Caco-2 (cell line): ENCODE measurements at regions not wholly inside any gene's neighbourhood (a gene's known extent, or its start where the extent isn't known, plus 50 kb on each side); places are given as distances from the start of the nearest gene placed in this dataset.

Source experiments
- BruUV-seq: library from RNA; stranded (reverse); fragments of 400-500 nt; replicated peaks from 2 replicates; lab custom pipeline; 2021; lab: Mats Ljungman, UMichigan
- CTCF ChIA-PET: fragments of 300-600 bp; sonication (Branson Sonifier 250); formaldehyde crosslinking; loops from one replicate; lab custom pipeline; 2022; ENCODE audit warnings: antibody characterized with exemption; lab: Charles Lee
- POLR2A ChIA-PET: fragments of 300-600 bp; sonication (Branson Sonifier 250); formaldehyde crosslinking; loops from one replicate; lab custom pipeline; 2022; ENCODE audit warnings: antibody characterized with exemption; lab: Charles Lee
- DNase-seq, 2 experiments: peaks; one replicate each; pipeline versions ENCODE4 v3.0.0 to v3.0.0-alpha.2; 2020 to 2022
- H3K27me3 ChIP-seq: replicated peaks from 2 replicates; pipeline ENCODE4 v1.6.0; 2011; ENCODE audit warnings: low read length; ENCODE audit not compliant: control insufficient read depth, insufficient read depth
- H3K36me3 ChIP-seq: 2 replicates; pipeline ENCODE4 v1.5.1; 2011; ENCODE audit warnings: low read length; ENCODE audit not compliant: control insufficient read depth, insufficient read depth
- H3K4me1 ChIP-seq: fragments of 250-450 bp; sonication (Bioruptor Pico); 2 replicates; pipeline ENCODE4 v1.5.1; 2020; ENCODE audit warnings: mild to moderate bottlenecking
- H3K4me3 ChIP-seq: 2 replicates; pipeline ENCODE4 v1.5.1; 2011; ENCODE audit warnings: low read depth, mild to moderate bottlenecking, control low read depth, low read length
- H3K9me3 ChIP-seq: fragments of 250-450 bp; sonication (Bioruptor Pico); 2 replicates; pipeline ENCODE4 v1.5.1; 2020; ENCODE audit warnings: mild to moderate bottlenecking, moderate library complexity
- H3K27ac Mint-ChIP-seq: one replicate; pipeline ENCODE4 v1.8.0; 2022; ENCODE audit warnings: mixed read lengths; ENCODE audit not compliant: unreplicated experiment
- H3K27me3 Mint-ChIP-seq: one replicate; pipeline ENCODE4 v1.8.0; 2022; ENCODE audit warnings: mixed read lengths; ENCODE audit not compliant: insufficient read depth, unreplicated experiment
- H3K36me3 Mint-ChIP-seq: one replicate; pipeline ENCODE4 v1.8.0; 2022; ENCODE audit warnings: mild to moderate bottlenecking, mixed read lengths; ENCODE audit not compliant: insufficient read depth, unreplicated experiment
- H3K4me1 Mint-ChIP-seq: one replicate; pipeline ENCODE4 v1.8.0; 2022; ENCODE audit warnings: low read depth, mixed read lengths; ENCODE audit not compliant: unreplicated experiment
- H3K4me3 Mint-ChIP-seq: one replicate; pipeline ENCODE4 v1.8.0; 2022; ENCODE audit warnings: mild to moderate bottlenecking, moderate library complexity, mixed read lengths; ENCODE audit not compliant: unreplicated experiment
- H3K9me3 Mint-ChIP-seq: one replicate; pipeline ENCODE4 v1.8.0; 2022; ENCODE audit warnings: mixed read lengths; ENCODE audit not compliant: unreplicated experiment
- intact Hi-C: fragments of 100-400 bp; cut with micrococcal nuclease; formaldehyde crosslinking; loops from one replicate; pipeline ENCODE4 v1.10.0; 2022; ENCODE audit not compliant: unreplicated experiment
- TF ChIP-seq, protein P1 (sequence below), 2 experiments: fragments of 200-600 bp in 1 of 2; IDR thresholded peaks; 1 replicate in 1 of 2; 2 replicates in 1 of 2; pipeline versions ENCODE4 v1.5.1 to v1.8.0; 2011 to 2022; ENCODE audit warnings: antibody characterized with exemption in 1 of 2, control low read depth in 1 of 2, inconsistent platforms in 1 of 2, low read depth in 1 of 2, low read length in 1 of 2, mild to moderate bottlenecking in 1 of 2, moderate library complexity in 1 of 2; ENCODE audit not compliant: insufficient read depth in 1 of 2, severe bottlenecking in 1 of 2, unreplicated experiment in 1 of 2

DNA sequence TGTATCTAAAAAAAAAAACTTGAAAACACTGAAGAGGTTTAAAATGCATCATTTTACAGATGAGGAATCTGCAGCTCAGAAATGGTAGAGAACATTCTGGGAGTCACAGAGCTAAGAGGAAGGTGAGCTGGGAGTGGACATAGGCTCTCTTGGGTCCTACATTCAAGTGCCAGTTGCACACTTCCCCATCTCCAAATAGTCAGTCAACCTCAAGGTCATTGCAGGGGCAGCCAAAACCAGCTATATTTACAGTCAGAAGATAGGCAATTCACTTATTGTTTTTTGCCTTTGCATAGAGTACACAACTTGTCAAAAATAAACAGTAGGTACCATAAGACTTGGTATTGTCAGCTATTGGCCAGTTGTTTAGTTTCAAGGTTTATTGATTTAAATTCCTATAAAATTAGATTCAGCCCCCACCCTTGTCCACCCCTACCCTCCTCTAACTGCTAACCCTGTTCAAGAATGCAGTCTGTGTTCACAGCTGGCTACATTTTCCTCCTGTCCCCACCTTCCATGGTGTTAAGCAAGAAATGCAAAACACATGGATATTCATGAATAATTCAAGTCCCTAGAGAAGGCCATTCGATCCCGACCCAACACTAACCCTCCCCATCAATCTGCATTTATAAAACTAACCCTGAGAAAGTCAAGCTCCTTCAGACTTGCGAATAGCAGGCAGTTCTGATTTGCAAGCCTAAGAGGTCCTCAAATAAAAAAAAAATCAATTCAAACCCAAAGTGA is 567.0 kb upstream of the MCTP2 start:
- H3K27me3 Mint-ChIP-seq: peaks cover 3% of the 10 kb centered on the region
- Histone ChIP-seq H3K4me3 (no peak overlapping the region), H3K27me3 (no peaks in the 10 kb centered on the region), H3K36me3 (no peaks in the 10 kb centered on the region), H3K4me1 (no peaks in the 10 kb centered on the region), H3K9me3 (no peaks in the 10 kb centered on the region)
- no peak overlapping the region for H3K4me3 Mint-ChIP-seq
- ChIA-PET POLR2A (no interaction called here), CTCF (no interaction called here)
- H3K9me3 Mint-ChIP-seq: no peaks in the 10 kb centered on the region
- TF ChIP-seq, protein P1, sequence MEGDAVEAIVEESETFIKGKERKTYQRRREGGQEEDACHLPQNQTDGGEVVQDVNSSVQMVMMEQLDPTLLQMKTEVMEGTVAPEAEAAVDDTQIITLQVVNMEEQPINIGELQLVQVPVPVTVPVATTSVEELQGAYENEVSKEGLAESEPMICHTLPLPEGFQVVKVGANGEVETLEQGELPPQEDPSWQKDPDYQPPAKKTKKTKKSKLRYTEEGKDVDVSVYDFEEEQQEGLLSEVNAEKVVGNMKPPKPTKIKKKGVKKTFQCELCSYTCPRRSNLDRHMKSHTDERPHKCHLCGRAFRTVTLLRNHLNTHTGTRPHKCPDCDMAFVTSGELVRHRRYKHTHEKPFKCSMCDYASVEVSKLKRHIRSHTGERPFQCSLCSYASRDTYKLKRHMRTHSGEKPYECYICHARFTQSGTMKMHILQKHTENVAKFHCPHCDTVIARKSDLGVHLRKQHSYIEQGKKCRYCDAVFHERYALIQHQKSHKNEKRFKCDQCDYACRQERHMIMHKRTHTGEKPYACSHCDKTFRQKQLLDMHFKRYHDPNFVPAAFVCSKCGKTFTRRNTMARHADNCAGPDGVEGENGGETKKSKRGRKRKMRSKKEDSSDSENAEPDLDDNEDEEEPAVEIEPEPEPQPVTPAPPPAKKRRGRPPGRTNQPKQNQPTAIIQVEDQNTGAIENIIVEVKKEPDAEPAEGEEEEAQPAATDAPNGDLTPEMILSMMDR (IDR thresholded peaks at IDR 0.05; ENCODE audit: insufficient read depth in 1 of 2, low read depth in 1 of 2, low read length in 1 of 2, severe bottlenecking in 1 of 2, unreplicated experiment in 1 of 2): no peak
- no TSS peak for BruUV-seq
- no peak for DNase-seq
- H3K36me3 Mint-ChIP-seq: no peaks in the 10 kb centered on the region
- intact Hi-C loops: no loop called here
- H3K27ac Mint-ChIP-seq: no peak overlapping the region
- H3K4me1 Mint-ChIP-seq: no peaks in the 10 kb centered on the region

DNA sequence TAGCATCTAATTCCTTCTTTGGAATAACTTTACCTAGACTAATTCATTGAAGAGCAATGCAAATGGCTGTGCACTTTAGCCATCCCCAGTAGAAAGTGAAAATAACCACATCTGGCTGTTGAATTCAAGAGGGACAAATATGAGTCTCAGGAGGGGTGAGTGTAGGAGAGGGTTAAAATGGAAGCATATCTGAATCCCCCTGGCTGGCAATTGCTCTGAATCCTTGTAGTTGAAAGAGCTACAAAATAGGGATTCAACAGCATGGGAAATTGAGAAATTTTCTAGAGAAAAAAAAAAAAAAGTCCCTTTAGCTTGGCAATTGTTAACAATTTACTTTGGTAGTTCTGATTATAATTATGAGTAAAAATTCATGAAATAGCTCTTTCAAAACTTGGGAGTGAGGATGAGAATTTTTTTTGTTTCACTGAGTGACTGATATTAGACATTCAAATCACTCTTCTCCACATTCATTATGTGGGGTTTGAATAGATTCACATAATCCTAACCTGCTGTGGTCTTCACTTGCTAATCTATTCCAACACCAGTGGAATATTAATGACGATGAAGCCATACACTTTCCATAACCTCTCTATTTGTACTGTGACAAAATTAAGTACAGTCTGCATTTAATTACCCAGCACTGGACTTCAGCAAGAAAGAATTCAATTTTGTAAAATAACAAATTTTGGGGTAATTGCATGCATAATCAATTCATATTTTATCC is 569.0 kb upstream of the MCTP2 start:
- Mint-ChIP-seq H3K9me3 (no peaks in the 10 kb centered on the region), H3K36me3 (no peaks in the 10 kb centered on the region), H3K4me1 (no peaks in the 10 kb centered on the region), H3K27ac (no peak overlapping the region), H3K27me3 (peaks cover 8% of the 10 kb centered on the region), H3K4me3 (no peak overlapping the region)
- H3K9me3 ChIP-seq: no peaks in the 10 kb centered on the region
- no peaks in the 10 kb centered on the region for H3K27me3 ChIP-seq
- no TSS peak for BruUV-seq
- TF ChIP-seq, protein P1 (IDR thresholded peaks at IDR 0.05; ENCODE audit: insufficient read depth in 1 of 2, low read depth in 1 of 2, low read length in 1 of 2, severe bottlenecking in 1 of 2, unreplicated experiment in 1 of 2): no peak
- no peaks in the 10 kb centered on the region for H3K4me1 ChIP-seq
- no peak for DNase-seq
- no peak overlapping the region for H3K4me3 ChIP-seq
- CTCF ChIA-PET: interaction anchor here (0.6 kb wide), 1 partner anchor 195 kb away, joined by 10 read pairs; no protein-coding TSS in a partner anchor
- intact Hi-C loops: no loop called here
- POLR2A ChIA-PET: no interaction called here
- H3K36me3 ChIP-seq: no peaks in the 10 kb centered on the region

DNA sequence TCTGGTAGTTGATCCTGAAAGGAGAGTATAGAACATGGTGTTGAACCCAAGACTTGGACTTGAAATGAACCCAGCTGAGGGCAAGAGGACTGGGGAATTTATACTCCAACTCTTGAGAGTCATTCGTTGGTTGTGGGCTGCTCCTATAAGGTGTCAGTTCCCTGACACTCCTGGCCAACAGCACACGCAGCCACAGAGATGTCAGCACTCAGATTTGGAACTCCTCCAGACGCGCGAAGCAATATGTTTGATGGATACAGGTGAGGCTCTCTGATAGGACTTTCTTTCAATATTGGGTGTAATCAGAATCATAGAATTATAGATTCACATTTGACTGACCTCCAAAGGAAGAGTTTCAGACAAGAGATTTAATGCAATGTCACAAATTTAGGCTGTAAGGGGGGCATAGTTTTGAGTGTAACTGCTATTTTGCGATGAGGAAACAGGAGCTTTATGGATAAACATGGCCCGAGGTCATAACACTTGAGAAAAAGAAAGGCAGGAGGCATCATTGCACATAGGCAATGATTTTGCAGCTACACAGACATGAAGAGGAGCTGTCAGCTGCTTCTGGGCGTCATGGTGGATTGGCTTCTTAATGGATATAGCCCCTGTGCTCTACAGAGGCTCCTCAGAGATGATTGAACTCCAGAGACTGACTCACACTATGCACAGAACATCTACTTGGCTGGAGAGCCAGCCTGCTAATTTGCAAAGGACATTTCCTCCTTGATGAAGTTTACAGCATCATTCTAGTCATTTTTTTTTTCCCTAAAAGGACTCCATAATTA is 569.2 kb upstream of the RGMA start:
- no peak for DNase-seq
- ChIA-PET POLR2A (no interaction called here), CTCF (no interaction called here)
- Mint-ChIP-seq H3K4me3 (no peak overlapping the region), H3K27ac (no peak overlapping the region), H3K27me3 (peaks cover 8% of the 10 kb centered on the region), H3K9me3 (no peaks in the 10 kb centered on the region), H3K36me3 (no peaks in the 10 kb centered on the region), H3K4me1 (no peaks in the 10 kb centered on the region)
- Histone ChIP-seq H3K27me3 (no peaks in the 10 kb centered on the region), H3K4me3 (no peak overlapping the region), H3K9me3 (no peaks in the 10 kb centered on the region), H3K36me3 (no peaks in the 10 kb centered on the region), H3K4me1 (no peaks in the 10 kb centered on the region)
- intact Hi-C loops: no loop called here
- no TSS peak for BruUV-seq
- TF ChIP-seq, protein P1 (IDR thresholded peaks at IDR 0.05; ENCODE audit: insufficient read depth in 1 of 2, low read depth in 1 of 2, low read length in 1 of 2, severe bottlenecking in 1 of 2, unreplicated experiment in 1 of 2): no peak
